ENCODE measurements at regions not wholly inside any gene's neighbourhood (a gene's known extent, or its start where the extent isn't known, plus 50 kb on each side); places are given as distances from the start of the nearest gene placed in this dataset.

- Histone ChIP-seq H3K4me3 (no peak overlapping the region), H3K9me3 (no peaks in the 10 kb centered on the region), H3K4me1 (no peaks in the 10 kb centered on the region), H3K27me3 (no peaks in the 10 kb centered on the region), H3K27ac (no peak overlapping the region), H3K36me3 (no peaks in the 10 kb centered on the region)
- DNase-seq (ENCODE audit: extremely low spot score in 2 of 2): no peak
- intact Hi-C loops (cut with DNase I): no loop called here
- TF ChIP-seq POLR2A (IDR thresholded peaks at IDR 0.05) (no peak), POLR2AphosphoS5 (IDR thresholded peaks at IDR 0.05; ENCODE audit: insufficient read depth in 1 of 2, low read depth in 1 of 2) (peak in 1 of 2 donors; percentile 19)
- TF ChIP-seq, protein P1, sequence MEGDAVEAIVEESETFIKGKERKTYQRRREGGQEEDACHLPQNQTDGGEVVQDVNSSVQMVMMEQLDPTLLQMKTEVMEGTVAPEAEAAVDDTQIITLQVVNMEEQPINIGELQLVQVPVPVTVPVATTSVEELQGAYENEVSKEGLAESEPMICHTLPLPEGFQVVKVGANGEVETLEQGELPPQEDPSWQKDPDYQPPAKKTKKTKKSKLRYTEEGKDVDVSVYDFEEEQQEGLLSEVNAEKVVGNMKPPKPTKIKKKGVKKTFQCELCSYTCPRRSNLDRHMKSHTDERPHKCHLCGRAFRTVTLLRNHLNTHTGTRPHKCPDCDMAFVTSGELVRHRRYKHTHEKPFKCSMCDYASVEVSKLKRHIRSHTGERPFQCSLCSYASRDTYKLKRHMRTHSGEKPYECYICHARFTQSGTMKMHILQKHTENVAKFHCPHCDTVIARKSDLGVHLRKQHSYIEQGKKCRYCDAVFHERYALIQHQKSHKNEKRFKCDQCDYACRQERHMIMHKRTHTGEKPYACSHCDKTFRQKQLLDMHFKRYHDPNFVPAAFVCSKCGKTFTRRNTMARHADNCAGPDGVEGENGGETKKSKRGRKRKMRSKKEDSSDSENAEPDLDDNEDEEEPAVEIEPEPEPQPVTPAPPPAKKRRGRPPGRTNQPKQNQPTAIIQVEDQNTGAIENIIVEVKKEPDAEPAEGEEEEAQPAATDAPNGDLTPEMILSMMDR (IDR thresholded peaks at IDR 0.05): no peak
Measured at GRCh38 chr17:71458322-71458721, 662.5 kb upstream of the SOX9 start.

GRCh38 chr17:71460943-71461342 lies 659.9 kb upstream of the SOX9 start:
- TF ChIP-seq POLR2AphosphoS5 (IDR thresholded peaks at IDR 0.05; ENCODE audit: insufficient read depth in 1 of 2, low read depth in 1 of 2) (no peak), POLR2A (IDR thresholded peaks at IDR 0.05) (no peak)
- TF ChIP-seq, protein P1 (IDR thresholded peaks at IDR 0.05): no peak
- H3K27me3 ChIP-seq: no peaks in the 10 kb centered on the region
- H3K4me1 ChIP-seq: no peaks in the 10 kb centered on the region
- intact Hi-C loops (cut with DNase I): no loop called here
- no peaks in the 10 kb centered on the region for H3K9me3 ChIP-seq
- H3K36me3 ChIP-seq: no peaks in the 10 kb centered on the region
- no peak for DNase-seq (ENCODE audit: extremely low spot score in 2 of 2)
- no peak overlapping the region for H3K27ac ChIP-seq
- no peak overlapping the region for H3K4me3 ChIP-seq

DNA sequence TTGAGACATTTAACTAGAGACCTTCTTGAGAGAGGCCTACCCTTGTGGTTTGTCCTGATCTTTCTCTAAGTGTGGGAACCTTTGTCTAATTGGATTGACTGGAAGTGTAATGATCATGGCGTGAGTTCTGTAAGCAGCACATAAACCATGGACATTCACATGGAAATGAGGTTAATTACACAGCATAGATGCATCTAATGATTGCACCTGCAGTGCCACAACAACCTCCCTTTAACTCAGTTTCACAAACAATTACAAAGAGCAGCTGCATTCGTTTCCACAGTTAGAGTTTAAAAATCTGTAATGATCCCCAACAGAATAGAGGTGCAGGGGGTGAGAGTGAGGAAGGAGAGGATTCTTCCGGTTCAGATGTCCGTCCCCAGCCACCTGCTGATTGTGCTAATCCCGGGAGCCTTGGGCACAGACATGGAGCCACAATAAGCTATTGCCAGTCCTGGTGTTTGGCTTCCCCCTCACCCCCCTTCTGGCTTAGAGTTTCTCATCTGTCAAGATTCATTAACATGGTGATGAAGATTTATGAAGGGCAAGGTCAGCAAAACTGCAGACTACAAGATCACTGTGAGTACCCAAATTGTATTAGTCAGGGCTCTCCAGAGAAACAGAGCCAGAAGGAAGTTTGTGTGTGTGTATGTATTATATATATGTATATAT lies 659.2 kb upstream of the SOX9 start:
- DNase-seq (ENCODE audit: extremely low spot score in 2 of 2): no peak
- no peaks in the 10 kb centered on the region for H3K36me3 ChIP-seq
- TF ChIP-seq POLR2A (IDR thresholded peaks at IDR 0.05): no peak
- TF ChIP-seq, protein P1 (IDR thresholded peaks at IDR 0.05): no peak
- no peak for TF ChIP-seq POLR2AphosphoS5 (IDR thresholded peaks at IDR 0.05; ENCODE audit: insufficient read depth in 1 of 2, low read depth in 1 of 2)
- H3K27me3 ChIP-seq: no peaks in the 10 kb centered on the region
- no peak overlapping the region for H3K4me3 ChIP-seq
- H3K27ac ChIP-seq: no peak overlapping the region
- intact Hi-C loops (cut with DNase I): no loop called here
- no peaks in the 10 kb centered on the region for H3K9me3 ChIP-seq
- H3K4me1 ChIP-seq: no peaks in the 10 kb centered on the region

DNA sequence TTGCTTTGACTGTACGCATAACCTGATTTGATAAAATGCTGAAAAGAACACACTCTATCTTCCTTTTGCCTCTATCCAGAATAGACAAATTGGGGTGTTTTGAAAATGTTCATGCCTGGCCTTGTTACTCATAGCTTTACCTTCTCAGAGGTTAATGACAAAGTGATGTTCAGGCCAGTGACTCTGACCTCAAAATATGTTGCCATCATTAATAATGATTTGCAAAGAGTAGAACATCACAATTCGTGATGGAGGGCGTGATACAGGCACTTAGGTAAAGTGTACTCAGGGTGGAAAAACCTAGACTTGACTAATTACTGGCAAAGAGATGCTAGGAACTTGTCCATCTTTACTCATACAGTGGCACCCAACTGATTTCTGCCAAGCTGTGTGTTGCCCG lies 656.6 kb upstream of the SOX9 start:
- no peak overlapping the region for H3K4me3 ChIP-seq
- DNase-seq (ENCODE audit: extremely low spot score in 2 of 2): no peak
- H3K27ac ChIP-seq: no peak overlapping the region
- intact Hi-C loops (cut with DNase I): no loop called here
- TF ChIP-seq POLR2A (IDR thresholded peaks at IDR 0.05): no peak
- TF ChIP-seq POLR2AphosphoS5 (IDR thresholded peaks at IDR 0.05; ENCODE audit: insufficient read depth in 1 of 2, low read depth in 1 of 2): no peak
- TF ChIP-seq, protein P1 (IDR thresholded peaks at IDR 0.05): no peak
- H3K36me3 ChIP-seq: no peaks in the 10 kb centered on the region
- H3K9me3 ChIP-seq: no peaks in the 10 kb centered on the region
- H3K27me3 ChIP-seq: no peaks in the 10 kb centered on the region
- H3K4me1 ChIP-seq: no peaks in the 10 kb centered on the region

DNA sequence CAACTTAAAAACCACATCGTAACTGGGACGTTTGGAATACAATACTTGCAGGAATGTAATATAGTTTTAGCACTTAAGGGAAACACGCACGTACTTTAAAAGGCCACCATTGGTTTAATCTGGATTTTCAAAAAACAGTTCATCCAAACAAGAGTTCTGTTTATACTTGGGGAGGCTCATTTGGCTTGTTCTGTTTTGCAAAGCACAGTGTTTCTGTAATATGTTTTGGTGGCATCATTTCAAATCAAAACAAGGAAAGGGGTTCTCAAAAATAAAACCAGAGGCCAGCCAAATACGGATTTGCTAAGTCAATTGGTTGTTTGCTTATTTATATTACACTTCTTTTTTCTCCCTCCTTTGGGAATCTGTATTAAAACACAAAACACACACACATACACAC lies 656.1 kb upstream of the SOX9 start:
- Histone ChIP-seq H3K4me1 (no peaks in the 10 kb centered on the region), H3K4me3 (no peak overlapping the region), H3K36me3 (no peaks in the 10 kb centered on the region), H3K9me3 (no peaks in the 10 kb centered on the region), H3K27me3 (no peaks in the 10 kb centered on the region), H3K27ac (no peak overlapping the region)
- no peak for DNase-seq (ENCODE audit: extremely low spot score in 2 of 2)
- no peak for TF ChIP-seq POLR2AphosphoS5 (IDR thresholded peaks at IDR 0.05; ENCODE audit: insufficient read depth in 1 of 2, low read depth in 1 of 2)
- TF ChIP-seq POLR2A (IDR thresholded peaks at IDR 0.05): no peak
- TF ChIP-seq, protein P1 (IDR thresholded peaks at IDR 0.05): no peak
- intact Hi-C loops (cut with DNase I): no loop called here

All from vagina (tissue), 2 donors.